Lung (tissue), 11 donors: ENCODE measurements at regions not wholly inside any gene's neighbourhood (a gene's known extent, or its start where the extent isn't known, plus 50 kb on each side); places are given as distances from the start of the nearest gene placed in this dataset.

Experiments
- ATAC-seq: fragments of 200-7000 bp; cut with Tn5 transposase; one replicate; pipeline ENCODE4 v1.9.1; 2020; ENCODE audit warnings: moderate number of reproducible peaks; ENCODE audit not compliant: insufficient read depth, low FRiP score
- DNase-seq, 3 donors: peaks; one replicate each; pipeline ENCODE4 v3.0.0-alpha.2; 2013 to 2017
- H3K27ac ChIP-seq, 2 donors: one replicate each; pipeline ENCODE4 v1.5.1; 2013; ENCODE audit warnings: mild to moderate bottlenecking in 2 of 2, moderate library complexity in 2 of 2, control low read depth in 1 of 2, inconsistent platforms in 1 of 2, low read depth in 1 of 2, low read length in 1 of 2
- H3K27me3 ChIP-seq, 3 donors: one replicate each; pipeline ENCODE4 v1.5.1; 2013; ENCODE audit warnings: low read length in 2 of 3; ENCODE audit not compliant: control insufficient read depth in 3 of 3, insufficient read depth in 3 of 3
- H3K36me3 ChIP-seq, 4 donors: one replicate each; pipeline ENCODE4 v1.5.1; 2013; ENCODE audit warnings: low read length in 4 of 4, mild to moderate bottlenecking in 1 of 4, moderate library complexity in 1 of 4; ENCODE audit not compliant: control insufficient read depth in 4 of 4, insufficient read depth in 4 of 4
- H3K4me1 ChIP-seq, 5 donors: one replicate each; pipeline ENCODE4 v1.5.1; 2013; ENCODE audit warnings: low read length in 5 of 5, mild to moderate bottlenecking in 2 of 5, moderate library complexity in 1 of 5; ENCODE audit not compliant: control insufficient read depth in 5 of 5, insufficient read depth in 5 of 5
- H3K4me3 ChIP-seq: one replicate; pipeline ENCODE4 v1.5.1; 2013; ENCODE audit warnings: mild to moderate bottlenecking, control low read depth, moderate library complexity
- H3K9ac ChIP-seq, 2 donors: one replicate each; pipeline ENCODE4 v1.5.1; 2013; ENCODE audit warnings: low read length in 2 of 2, control low read depth in 1 of 2; ENCODE audit not compliant: insufficient read depth in 1 of 2
- H3K9me3 ChIP-seq, 4 donors: one replicate each; pipeline ENCODE4 v1.5.1; 2013; ENCODE audit warnings: low read length in 3 of 4, mild to moderate bottlenecking in 1 of 4, moderate library complexity in 1 of 4; ENCODE audit not compliant: control insufficient read depth in 4 of 4, insufficient read depth in 3 of 4
- CTCF ChIP-seq: IDR thresholded peaks from 2 replicates; pipeline ENCODE4 v1.5.1; 2012; ENCODE audit warnings: mild to moderate bottlenecking; ENCODE audit errors: control extremely low read depth, extremely low read depth
- WGBS, 2 donors: extraction: QIAGEN DNeasy Blood & Tissue Kit; methylation state at CpG; one replicate each; pipeline ENCODE4 v1.1.7; 2013; 5-methylcytosine and 5-hydroxymethylcytosine counted together
- donor health status: control.
- donor health status: control.
- donor health status: Bipolar disorder and iron deficiency.
- donor health status: healthy.
- donor health status: DM: yes; HTN: yes; CAD: no.

DNA sequence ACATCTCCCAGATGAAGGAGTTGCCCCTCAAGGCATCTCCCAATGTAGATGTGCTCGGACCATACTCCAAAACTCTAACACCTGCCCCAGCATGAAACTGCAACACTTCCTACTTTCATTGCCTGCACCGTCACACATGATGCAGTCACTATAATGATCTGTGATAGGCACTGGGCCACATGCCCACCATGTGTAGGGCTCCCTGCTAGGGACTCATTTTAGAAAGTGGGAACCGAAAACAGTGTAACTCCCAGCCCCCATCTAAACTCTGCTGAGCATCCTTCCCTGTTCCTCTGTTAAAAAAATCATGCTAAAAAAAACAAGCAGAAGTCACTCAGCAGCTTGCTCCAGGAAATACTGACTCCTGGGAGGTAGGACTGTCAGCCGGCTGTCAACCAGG, 496.1 kb upstream of the RAB6C start:
- no peaks in the 10 kb centered on the region for H3K4me1 ChIP-seq
- peak in 1 of 3 donors; percentile 14 for DNase-seq
- no peak for TF ChIP-seq CTCF
- no peak overlapping the region for H3K27ac ChIP-seq
- no peak overlapping the region for H3K9ac ChIP-seq
- no peak for ATAC-seq
- H3K4me3 ChIP-seq: no peak overlapping the region
- no peaks in the 10 kb centered on the region for H3K36me3 ChIP-seq
- peaks cover 0 to 4% (median 0%) of the 10 kb centered on the region in 4 donors for H3K9me3 ChIP-seq
- 59 to 60% methylated on average over 4 of the region's 4 CpGs for WGBS, 2 donors
- peaks cover 0 to 2% (median 0%) of the 10 kb centered on the region in 3 donors for H3K27me3 ChIP-seq

DNA sequence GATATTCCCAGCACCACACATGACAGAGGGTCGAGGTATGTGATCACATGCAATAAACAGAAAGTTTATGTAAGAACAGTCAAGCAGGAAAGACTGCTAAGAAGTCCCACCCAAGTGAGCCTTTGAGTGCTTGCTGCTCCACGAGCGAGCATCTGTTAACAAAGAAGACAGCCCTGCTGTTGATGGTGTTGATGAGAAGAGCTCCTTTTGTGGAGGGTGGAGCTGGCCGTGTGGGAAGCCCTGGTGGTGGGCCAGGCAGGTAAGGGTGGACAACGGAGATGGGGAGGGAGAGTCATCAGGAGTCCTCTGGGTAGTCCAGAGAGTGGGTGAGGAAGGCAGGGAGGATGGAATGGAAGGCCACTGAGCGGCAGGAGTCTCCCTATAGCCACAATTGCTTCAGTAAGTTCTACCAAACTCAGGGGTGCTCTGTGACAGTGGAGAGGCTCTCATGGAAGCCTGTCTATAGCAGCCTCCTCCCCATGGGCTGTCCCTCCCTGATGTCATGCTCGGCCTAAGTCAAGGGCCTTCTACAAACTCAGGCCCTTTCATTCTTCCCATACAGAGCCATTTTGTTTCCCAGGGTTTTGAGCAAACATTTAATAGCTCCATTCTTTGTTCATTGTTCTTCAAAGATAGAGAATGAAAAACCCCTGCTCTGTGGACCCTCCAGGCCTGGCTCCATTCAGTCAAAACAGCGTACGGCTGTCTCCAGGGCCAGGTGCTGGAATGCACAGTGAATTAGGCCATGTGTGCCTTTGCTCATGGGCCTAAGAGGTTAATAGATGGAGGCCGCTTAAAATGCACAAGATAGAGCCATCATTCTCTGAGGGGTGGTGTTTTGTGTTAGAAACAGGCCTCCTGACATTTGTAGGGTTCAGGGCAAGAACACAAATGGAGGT, 494.2 kb upstream of the RAB6C start:
- no peak for DNase-seq
- ATAC-seq: no peak
- TF ChIP-seq CTCF: no peak
- no peaks in the 10 kb centered on the region for H3K36me3 ChIP-seq
- no peak overlapping the region for H3K4me3 ChIP-seq
- no peak overlapping the region for H3K9ac ChIP-seq
- 77 to 86% methylated on average over 10 of the region's 10 CpGs for WGBS, 2 donors
- H3K27ac ChIP-seq: no peak overlapping the region
- peaks cover 0 to 6% (median 0%) of the 10 kb centered on the region in 4 donors for H3K9me3 ChIP-seq
- peaks cover 0 to 2% (median 0%) of the 10 kb centered on the region in 3 donors for H3K27me3 ChIP-seq
- no peaks in the 10 kb centered on the region for H3K4me1 ChIP-seq

GRCh38 chr2:129488376-129488775, 491.1 kb upstream of the RAB6C start:
- DNase-seq: no peak
- H3K27ac ChIP-seq: no peak overlapping the region
- no peaks in the 10 kb centered on the region for H3K4me1 ChIP-seq
- no peaks in the 10 kb centered on the region for H3K36me3 ChIP-seq
- WGBS, 2 donors: 82% methylated on average over 4 of the region's 4 CpGs
- no peak overlapping the region for H3K4me3 ChIP-seq
- no peaks in the 10 kb centered on the region for H3K27me3 ChIP-seq
- peaks cover 0 to 6% (median 0%) of the 10 kb centered on the region in 4 donors for H3K9me3 ChIP-seq
- TF ChIP-seq CTCF: no peak
- no peak for ATAC-seq
- H3K9ac ChIP-seq: no peak overlapping the region

- Histone ChIP-seq H3K27ac (no peak overlapping the region), H3K36me3 (no peaks in the 10 kb centered on the region), H3K4me1 (no peaks in the 10 kb centered on the region), H3K9ac (no peak overlapping the region), H3K27me3 (no peaks in the 10 kb centered on the region), H3K9me3 (peaks cover 0 to 4% (median 0%) of the 10 kb centered on the region in 4 donors), H3K4me3 (no peak overlapping the region)
- ATAC-seq (no peak), DNase-seq (no peak)
- TF ChIP-seq CTCF: no peak
- 83 to 86% methylated on average over 7 of the region's 7 CpGs for WGBS, 2 donors
Observed at GRCh38 chr2:129490641-129491040, 488.8 kb upstream of the RAB6C start.
